GM21737 (cell line): ENCODE measurements at regions not wholly inside any gene's neighbourhood (a gene's known extent, or its start where the extent isn't known, plus 50 kb on each side); places are given as distances from the start of the nearest gene placed in this dataset.
"Not testable (repeated sequence)": the region's sequence is repeated elsewhere in the genome, so short reads cannot be mapped to it uniquely, and the experiment has no call there.

Experiments used
- ATAC-seq: cut with Tn5 transposase; IDR thresholded peaks from one replicate; pipeline ENCODE4 v1.9.1; 2021; ENCODE audit warnings: mild to moderate bottlenecking, moderate library complexity; ENCODE audit not compliant: unreplicated experiment

DNA sequence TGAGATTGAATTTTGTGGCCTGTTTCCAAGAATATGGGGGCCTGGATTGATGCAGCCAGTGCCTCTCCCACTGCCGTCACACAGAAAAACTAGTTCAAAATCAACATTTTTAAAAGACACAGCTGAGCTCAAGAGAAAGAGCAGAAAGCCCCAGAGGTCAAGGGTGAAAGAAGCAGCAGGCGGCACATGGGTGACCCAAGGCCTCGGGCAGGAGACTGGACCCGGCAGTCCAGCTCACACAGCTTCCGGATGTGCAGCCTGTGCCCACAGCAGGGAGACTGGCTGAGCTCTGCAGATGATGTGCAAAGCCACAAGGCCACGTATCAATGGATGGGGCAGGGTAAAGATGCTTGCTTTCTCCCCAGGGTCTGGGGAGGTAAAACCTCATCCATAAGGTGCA, 50.4 kb upstream of the RNF32 start:
- ATAC-seq, result no peak

GRCh38 chr7:156589808-156590207, 50.8 kb upstream of the RNF32 start:
- ATAC-seq, result no peak

GRCh38 chr7:156585926-156586325, 54.6 kb upstream of the RNF32 start:
- ATAC-seq, result no peak

DNA sequence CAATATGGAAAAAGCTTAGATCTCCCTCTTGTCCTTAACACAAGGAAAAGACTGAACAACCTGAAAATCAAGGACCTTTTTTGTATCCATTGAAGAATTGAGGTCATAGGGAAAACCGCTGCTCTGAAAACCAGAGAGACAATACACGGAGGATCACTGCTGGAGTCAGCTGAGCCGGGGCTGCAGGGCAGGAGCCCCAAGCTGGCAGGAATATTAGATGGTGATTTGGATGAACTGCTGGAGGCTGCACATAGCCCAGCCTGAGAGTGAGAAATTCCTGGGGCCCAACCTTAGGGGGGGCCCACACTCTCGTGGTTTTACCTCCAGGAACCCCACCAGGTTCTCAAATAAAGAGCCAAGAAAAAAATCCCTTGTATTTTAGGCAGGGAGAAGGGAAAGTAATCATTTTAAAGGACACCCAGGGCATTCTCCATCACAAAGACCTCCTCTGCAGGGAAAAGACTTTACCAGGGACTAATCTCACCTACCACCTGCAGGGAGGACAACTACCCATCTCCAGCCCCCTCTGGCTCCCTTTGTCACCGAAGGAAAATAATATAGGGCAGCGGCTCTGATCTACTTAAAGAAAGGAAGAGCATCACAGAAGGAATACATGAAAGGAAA, 55.4 kb upstream of the RNF32 start:
- no peak for ATAC-seq

DNA sequence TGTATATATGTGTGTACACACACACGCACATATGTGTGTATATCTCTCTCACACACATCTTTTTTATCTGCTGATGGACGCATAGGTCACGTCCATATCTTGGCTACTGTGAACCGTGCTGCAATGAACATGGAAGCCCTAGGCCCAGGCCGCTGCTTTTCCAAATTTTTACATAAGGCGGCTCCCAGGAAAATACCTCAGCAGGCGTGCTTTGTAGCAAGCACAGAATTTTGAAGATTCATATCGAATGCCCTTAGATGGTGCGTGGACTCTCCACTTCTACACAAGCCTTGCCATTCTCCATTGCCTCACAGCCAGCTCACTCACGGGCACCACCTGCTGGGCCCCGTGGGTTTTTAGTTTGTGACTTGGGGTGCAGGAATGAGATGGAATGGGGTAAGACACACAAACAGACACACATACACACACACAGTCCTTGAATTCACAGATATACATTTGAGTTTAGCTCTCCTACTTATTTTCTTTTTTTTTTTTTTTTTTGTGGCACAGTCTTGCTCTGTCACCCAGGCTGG, 57.9 kb upstream of the RNF32 start:
- ATAC-seq, result no peak

GRCh38 chr7:156580036-156580435, 60.5 kb upstream of the RNF32 start:
- no peak for ATAC-seq

DNA sequence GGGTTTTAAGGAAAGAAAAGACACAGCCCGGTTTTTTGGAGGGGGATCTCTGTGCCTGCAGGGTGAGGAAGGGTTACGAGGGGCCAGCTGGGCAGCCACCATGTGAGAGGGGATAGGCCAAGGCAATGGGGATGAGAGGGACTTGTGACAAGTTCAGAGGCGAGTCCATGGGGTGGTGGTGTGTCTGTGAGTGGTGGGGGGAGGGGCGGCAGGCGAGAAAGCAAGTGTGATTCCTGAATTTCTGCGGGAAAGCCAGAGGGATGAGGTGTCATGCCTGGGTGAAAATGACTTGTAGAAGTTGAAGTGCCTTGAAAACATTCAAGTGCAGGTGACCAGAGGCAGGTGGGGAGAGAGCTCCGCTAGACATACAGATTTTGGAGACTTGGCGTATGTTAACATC, 61.0 kb upstream of the RNF32 start:
- no peak for ATAC-seq

- no peak for ATAC-seq
Observed at GRCh38 chr7:156578978-156579430, 61.6 kb upstream of the RNF32 start.

DNA sequence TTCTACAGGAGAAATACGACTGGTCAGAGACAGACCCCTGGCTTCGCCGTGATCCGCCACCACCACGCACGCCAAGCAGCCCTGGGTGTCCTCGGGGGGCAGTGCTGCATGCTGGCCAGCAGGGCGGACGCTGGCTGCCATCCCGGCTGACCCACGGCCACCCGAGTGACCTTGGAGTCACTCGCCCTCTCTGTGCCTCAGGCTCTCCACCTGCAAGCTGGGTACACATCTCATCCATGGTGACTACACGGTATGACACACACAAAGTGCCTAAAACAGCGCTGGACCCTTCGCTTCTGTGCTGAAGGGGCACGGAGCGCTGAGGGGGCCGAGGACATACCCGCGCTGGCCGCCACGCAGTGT, 62.0 kb upstream of the RNF32 start:
- ATAC-seq, result no peak

GRCh38 chr7:156577645-156578577, 62.7 kb upstream of the RNF32 start:
- ATAC-seq, result no peak

- ATAC-seq, result no peak
Observed at GRCh38 chr7:156576216-156577058, 64.1 kb upstream of the RNF32 start.

DNA sequence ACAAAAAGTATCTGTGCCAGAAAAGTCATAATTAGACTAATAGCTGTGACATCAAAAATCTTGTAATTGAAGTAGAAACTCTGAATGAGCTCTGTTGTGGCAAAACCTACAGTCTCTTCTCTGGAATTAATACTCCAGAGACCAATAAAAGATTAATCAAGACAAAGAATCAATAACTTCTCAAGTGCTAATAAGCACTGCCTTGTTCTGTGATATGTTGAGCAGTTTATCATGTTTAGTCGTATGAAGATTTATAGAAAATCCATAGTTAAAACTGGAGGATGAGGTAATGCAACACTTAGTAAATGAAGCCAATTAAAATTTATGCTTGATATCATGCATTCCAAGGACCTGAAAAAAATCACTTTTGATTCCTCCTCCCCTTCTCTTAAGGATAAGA, 72.3 kb upstream of the RNF32 start:
- ATAC-seq, result no peak

DNA sequence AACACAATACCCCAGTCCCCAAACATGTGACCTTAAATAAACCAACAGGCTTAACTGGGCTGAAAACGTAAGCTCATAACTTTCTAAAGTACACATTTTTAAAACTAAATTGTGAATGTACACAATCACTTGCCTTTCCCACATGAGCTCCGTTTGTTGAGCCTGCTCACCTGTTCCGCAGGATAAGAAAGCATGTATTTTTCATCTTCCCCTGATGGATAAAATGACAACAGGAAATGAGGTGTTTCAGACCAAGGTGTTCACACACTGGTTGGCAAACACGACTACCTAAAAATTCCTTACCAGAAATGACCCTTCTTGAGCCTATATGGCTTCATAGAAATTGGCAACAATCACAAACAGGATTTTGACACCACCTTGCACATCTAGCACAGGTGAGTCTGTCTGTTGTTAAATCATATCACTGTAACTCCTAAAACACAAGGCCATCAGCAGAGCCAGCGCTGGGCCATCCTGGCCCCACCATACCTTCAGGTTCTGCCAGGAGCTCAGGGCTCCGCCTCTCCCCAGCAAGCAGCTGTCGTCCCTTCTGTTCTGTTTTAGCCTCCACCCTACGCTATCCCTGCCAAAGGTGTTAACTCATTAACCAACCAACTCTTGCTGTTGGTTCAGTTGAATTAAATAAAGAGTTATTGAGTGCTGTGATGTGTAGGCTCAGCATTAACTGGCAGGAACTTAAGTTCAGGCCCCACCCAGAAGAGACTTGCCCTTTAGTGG, 73.6 kb upstream of the RNF32 start:
- no peak for ATAC-seq

DNA sequence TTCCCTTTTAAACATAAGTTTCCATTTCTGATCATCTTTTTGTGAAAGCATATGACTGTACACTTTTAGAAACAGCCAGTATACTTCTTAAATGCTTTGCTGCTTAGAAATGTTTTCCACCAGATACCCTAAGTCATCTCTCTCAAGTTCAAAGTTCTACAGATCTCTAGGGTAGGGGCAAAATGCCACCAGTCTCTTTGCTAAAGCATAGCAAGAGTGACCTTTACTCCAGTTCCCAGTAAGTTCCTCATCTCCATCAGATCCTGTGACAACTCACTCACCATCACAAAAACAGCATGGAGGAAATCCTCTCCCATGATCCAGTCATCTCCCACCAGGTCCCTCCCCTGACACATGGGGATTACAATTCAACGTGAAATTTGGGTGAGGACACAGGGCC, 75.6 kb upstream of the RNF32 start:
- ATAC-seq, result not testable (repeated sequence)

DNA sequence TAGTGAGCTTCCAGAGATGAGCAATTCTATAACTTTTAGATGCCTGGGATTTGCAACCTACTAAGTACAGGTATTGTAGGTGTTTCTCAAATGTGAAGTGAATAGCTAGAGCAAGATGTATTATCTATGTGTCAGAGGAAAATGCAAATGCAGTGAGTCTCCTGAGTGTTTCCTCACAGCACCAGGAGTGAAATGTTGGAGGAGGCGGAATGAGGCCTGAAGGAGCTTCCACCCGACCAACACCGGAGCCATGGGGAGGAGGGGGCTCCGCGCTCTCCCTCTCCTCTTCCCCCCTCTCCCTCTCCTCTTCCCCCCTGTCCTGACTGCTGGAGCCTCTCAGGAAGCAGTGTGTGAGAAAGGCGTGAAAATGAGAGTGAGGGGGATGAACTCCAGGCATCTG, 79.9 kb upstream of the RNF32 start:
- no peak for ATAC-seq

GRCh38 chr7:156560075-156560474, 80.5 kb upstream of the RNF32 start:
- ATAC-seq, result no peak

DNA sequence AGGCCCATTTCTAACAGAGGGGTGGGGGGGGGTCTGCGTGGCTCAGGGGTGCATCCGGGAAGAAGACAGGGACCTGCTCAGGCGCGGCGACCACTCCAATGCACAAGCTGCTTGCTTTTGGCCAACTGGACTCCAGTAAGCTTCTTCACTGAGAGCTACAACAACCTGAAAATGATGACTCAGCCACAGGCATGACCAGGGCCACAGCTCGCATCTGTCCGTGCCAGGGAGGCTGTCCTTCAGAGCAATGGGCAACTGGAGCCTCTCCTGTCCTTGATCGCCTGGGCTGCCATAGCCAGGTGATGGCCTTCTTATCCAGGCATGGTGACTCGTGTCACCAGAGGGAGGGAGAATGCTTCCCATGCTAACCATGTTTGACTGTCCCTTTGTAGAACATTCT, 81.6 kb upstream of the RNF32 start:
- ATAC-seq, result no peak

GRCh38 chr7:156558198-156558597, 82.4 kb upstream of the RNF32 start:
- ATAC-seq, result no peak

GRCh38 chr7:156556083-156556482, 84.5 kb upstream of the RNF32 start:
- ATAC-seq, result no peak

- ATAC-seq, result no peak
Observed at GRCh38 chr7:156554488-156554887, 86.1 kb upstream of the RNF32 start.

DNA sequence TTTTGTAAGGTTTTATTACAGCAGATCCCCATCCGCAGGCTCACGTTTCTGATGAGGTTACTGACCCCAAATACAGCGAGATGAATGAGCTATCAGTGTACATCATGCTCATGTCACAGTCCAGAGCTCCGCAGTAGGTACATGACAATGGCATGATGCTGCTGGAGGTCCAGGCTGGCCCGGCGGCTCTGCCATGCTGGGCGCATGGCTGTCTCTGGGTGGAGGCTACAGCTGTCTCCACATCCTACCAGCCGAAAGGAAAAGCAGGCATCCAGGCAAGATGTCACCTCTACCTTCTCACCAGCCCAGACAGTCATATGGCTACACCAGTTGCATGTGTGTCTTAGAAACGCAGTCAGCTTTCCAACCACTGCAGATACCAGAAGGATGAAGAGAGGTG, 90.9 kb upstream of the RNF32 start:
- ATAC-seq, result no peak
